ENCODE measurements at regions not wholly inside any gene's neighbourhood (a gene's known extent, or its start where the extent isn't known, plus 50 kb on each side); places are given as distances from the start of the nearest gene placed in this dataset.
"Not testable (repeated sequence)": the region's sequence is repeated elsewhere in the genome, so short reads cannot be mapped to it uniquely, and the experiment has no call there.

DNA sequence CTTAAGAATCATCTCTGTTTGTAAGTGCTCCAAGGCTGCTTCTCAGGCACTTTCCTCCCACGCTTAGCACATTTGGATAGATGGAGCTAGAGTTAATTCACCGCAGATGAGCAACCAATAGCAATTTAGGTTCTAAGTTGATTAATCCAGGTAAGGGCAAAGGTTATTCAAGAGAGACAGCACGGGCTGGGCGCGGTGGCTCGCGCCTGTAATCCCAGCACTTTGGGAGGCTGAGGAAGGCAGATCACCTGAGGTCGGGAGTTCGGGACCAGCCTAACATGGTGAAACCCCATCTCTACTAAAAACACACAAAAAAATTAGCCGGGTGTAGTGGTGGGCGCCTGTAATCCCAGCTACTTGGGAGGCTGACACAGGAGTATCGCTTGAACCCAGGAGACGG is 54.5 kb upstream of the UNC13C start:
- DNase-seq (ENCODE audit: low spot score): not testable (repeated sequence)

DNA sequence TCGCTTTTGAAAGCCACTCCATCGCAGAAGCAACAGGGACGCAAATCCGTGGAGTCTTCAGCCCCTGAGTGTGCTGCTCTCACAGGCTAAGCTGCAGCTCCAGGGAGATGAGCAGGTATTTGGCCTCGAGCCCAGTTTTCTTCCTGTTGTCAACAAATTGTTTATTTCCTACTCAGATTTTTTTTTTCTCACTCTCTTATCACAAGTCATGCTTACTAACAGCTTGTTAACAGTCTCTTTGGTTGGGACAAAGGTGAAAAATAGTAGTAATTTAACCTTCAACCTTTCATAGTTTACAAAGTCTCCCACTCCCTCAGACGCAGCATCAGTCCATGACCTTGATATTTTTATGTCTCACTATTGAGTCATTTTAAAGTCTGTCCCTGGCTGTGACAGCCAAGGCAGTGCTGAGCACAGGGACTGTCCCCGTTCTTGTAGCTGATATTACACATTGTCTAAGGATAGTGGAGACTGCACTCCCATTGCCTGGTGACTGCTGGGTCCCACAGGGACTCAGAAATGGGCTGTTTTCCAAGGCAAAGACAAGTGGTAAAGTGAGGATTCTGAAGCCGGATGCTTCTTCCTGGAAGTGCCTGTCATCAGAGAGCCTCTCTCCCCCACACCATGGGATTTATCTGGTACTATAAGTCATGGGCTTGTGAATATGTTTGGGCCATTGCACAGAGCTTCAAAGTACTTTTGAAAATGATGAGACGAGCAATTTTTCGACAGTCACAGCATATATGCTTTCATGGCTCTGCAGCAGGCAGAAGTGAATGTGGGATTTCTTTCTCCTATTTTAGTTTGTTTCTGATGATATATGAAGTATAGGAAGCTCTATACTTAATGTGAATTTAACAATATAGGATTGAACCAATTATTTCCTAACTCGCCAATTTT is 59.8 kb upstream of the UNC13C start:
- no peak for DNase-seq (ENCODE audit: low spot score)

- no peak for DNase-seq (ENCODE audit: low spot score)
Observed at GRCh38 chr15:53917109-53917508, 61.1 kb upstream of the UNC13C start.

- DNase-seq (ENCODE audit: low spot score): no peak
Observed at GRCh38 chr15:53911431-53911830, 66.8 kb upstream of the UNC13C start.

DNA sequence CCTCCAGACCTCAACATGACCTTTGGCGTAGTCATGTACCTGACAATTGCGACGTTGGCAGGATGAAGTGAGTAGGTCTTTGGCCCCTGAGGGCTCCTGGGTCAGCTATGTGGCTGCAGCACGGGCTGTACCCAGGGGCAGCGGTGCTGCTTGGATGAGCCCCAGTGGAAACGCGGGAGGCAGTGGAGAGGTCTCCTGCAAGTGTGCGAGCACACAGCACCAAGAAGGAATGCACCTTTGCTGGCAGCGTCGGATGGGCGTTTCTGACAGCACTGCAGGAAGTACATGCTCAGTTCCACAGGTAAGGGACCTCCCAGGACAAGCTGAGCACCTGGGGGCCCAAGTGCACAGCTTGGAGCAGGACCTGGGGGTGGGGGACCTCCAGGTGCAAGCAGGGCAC is 67.4 kb upstream of the UNC13C start:
- DNase-seq (ENCODE audit: low spot score): no peak

DNA sequence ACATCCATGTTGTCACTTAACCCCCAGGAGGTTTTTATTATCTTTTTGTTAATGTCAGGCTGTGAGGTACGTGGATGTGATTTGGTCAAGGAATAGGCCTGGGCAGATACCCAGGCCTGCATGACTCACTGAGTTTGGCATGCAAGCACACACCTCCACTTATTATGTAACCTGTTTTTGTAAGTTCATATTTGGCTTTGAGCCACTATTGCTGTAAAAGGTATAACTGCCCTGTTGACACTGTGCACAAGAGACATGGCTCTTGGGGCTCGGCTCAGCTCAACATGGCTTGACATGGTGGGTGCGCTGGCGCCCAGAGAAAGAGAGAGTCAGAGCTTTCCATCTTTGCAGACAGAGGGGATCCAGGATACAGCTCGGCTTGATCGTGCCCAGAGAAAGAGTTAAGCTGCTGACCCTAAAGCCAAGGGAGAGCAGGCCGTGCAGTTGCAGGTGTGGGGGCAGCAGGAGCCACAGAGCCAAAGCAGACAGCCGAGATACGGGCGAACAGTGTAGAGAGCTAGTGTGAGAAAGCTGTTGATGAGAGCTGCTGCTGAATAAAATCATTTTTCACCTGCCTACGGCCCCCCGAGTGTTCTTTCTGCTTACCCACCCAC is 67.9 kb upstream of the UNC13C start:
- no peak for DNase-seq (ENCODE audit: low spot score)

DNA sequence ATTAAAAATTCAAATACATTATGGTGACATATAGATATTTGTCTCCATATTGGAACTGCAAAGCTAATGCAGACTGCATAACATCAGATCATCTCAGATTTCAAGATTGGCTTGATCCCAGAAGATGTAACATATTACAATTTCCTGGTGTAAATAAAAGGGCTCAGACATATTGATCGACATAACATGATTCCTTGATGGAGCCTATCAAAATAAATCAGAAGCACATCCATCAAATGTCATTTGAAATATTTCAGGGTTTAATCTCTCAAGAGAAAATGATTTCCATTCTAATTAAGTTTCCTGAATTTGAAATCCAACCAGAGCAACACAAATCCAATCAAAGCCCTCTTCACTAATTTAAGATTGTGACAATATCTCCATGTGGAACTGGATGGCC is 75.1 kb upstream of the UNC13C start:
- no peak for DNase-seq (ENCODE audit: low spot score)

- not testable (repeated sequence) for DNase-seq (ENCODE audit: low spot score)
Observed at GRCh38 chr15:53893468-53893867, 84.8 kb upstream of the UNC13C start.

DNA sequence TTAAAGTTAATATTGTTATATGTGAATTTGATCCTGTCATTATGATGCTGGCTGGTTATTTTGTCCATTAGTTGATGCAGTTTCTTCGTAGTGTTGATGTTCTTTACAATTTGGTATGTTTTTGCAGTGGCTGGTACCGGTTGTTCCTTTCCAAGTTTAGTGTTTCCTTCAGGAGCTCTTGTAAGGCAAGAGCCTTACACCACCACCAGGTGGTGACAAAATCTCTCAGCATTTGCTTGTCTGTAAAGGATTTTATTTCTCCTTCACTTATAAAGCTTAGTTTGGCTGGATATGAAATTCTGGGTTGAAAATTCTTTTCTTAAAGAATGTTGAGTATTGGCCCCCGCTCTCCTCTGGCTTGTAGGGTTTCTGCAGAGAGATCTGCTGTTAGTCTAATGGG is 86.4 kb upstream of the UNC13C start:
- not testable (repeated sequence) for DNase-seq (ENCODE audit: low spot score)

GRCh38 chr15:53884441-53884840 is 93.8 kb upstream of the UNC13C start:
- DNase-seq (ENCODE audit: low spot score): no peak

DNA sequence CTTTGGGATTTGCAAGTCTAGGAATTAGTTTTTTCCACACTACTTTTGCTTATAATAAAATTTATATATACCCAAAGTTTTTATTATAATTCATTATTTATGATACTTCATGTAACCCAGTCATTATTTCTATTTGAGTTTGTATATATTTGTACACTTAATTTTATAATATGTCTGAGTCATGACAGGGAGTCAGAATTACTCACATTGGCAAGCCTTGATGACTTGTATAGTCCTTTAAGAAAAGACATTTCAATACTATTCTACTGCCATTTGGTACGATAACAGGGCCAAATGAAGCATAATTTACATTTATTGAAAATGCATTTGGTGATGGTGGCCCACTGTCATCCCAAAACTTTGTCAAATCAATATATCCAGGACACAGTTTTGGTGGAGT is 95.9 kb upstream of the UNC13C start:
- no peak for DNase-seq (ENCODE audit: low spot score)

DNA sequence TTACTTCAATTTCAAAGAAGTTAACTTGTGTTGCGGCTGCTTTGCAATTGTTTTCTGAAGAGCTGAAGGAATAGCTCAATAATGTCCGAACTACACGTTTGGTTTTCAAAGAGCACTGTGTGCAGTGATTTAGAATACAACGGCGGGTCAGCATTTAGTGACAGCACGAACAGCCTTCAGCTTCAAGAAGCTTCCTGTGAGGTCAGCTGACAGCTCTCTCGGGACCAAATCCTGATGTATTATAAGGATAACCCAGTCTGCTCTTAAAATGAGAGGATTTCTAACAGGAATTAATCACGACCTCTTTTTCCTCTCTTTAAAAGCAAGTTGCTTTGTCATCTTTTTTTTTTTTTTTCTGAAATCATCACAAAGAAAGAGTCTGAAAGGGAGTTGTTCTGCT is 97.9 kb upstream of the UNC13C start:
- DNase-seq (ENCODE audit: low spot score): no peak

DNA sequence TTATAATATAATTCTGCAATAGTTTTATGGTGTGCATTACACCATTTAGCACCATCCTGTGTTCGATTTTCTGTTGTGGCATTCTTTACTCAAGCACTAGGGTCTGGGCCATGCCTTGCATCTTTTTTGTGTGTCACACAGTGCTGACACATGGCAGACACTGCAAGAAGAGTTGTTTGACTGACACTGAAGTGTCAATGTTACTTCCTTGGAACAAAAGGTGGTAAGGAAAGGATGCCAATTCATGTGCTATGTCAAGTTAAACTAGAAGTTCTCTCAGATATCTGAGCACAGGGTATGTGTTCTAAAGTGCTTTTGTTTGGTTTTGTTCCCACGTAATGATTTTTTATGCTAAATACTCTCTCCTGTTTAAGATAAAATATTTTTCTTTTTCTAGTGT is 102.5 kb upstream of the UNC13C start:
- no peak for DNase-seq (ENCODE audit: low spot score)

- DNase-seq (ENCODE audit: low spot score): no peak
Observed at GRCh38 chr15:53875139-53875538, 103.1 kb upstream of the UNC13C start.

DNA sequence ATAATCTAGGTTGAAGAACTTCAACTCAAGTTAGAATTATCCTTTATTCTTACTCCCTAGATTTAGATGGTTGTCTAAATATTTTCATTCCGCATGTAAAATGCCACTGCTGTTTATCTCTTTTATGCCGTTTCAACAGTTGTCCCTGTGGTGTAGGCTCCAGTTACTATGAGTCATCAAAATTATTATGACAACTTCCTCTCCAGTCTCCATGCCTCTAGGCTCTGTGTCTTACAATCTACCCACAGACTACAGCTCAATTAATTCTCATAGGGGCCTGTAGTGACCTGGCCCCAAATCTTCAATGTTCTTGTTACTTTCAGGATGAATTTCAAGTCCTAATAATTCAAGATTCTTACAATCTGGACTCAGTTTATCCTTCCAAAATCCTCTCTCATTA is 105.8 kb upstream of the UNC13C start:
- DNase-seq (ENCODE audit: low spot score): no peak

DNA sequence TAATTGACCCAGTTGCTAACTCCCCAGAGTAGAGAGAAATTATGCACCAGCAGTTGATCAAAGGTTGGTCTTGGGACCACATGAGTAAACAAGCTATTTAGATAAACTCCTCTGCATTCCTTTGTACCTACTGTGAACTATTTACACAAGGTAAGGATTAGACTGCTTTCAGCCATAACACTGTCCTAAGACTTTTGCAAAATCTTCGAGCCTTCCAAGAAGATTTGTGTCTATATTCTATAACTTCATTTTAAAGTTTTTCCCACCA is 108.5 kb upstream of the UNC13C start:
- no peak for DNase-seq (ENCODE audit: low spot score)

- DNase-seq (ENCODE audit: low spot score): peak; percentile 29
Observed at GRCh38 chr15:53869044-53869805, 109.0 kb upstream of the UNC13C start.

- no peak for DNase-seq (ENCODE audit: low spot score)
Observed at GRCh38 chr15:53862386-53862785, 102.9 kb upstream of the WDR72 start.

DNA sequence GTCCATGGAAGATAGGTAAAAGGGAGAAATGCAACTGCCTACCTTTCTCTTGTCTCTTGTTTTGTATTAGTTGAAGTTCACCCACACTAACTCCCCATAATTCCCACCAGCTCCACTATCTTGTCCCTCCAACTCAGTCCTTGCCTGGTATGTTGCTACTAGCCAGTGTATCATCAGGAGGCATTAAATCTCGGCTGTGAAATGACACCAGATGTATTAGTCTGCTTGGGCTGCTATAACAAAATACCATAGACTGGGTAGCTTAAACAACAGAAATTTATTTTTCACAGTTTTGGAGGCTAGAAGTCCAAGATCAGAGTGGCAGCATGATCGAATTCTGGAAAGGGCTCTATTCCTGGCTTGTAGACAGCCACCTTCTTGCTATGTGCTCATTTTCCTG is 102.3 kb upstream of the WDR72 start:
- no peak for DNase-seq (ENCODE audit: low spot score)

- DNase-seq (ENCODE audit: low spot score): no peak
Observed at GRCh38 chr15:53851110-53851848, 91.8 kb upstream of the WDR72 start.

- no peak for DNase-seq (ENCODE audit: low spot score)
Observed at GRCh38 chr15:53847745-53848144, 88.3 kb upstream of the WDR72 start.

DNA sequence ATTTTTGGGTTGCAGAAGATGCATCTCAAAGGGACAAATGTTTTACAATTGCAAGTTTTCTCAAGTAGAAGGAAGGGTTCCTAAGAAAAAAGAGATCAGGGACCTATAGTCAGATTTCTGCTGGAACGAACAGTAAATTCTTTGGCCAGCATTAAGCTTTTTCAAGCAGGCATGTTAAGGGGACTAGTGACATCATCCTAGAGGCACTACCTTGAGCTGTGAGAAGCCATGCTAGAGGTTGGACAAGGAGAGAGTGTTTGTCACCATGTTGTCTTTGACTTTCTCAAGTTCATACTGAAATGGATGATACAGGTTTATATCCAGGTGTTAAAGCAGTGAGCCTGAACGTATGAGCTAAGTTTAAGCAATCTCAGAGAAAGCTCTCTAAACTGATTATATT is 85.2 kb upstream of the WDR72 start:
- DNase-seq (ENCODE audit: low spot score): no peak

All from iPS-NIHi11 (cell line).